ENCODE measurements at regions not wholly inside any gene's neighbourhood (a gene's known extent, or its start where the extent isn't known, plus 50 kb on each side); places are given as distances from the start of the nearest gene placed in this dataset.
"Not testable (repeated sequence)": the region's sequence is repeated elsewhere in the genome, so short reads cannot be mapped to it uniquely, and the experiment has no call there.

- DNase-seq, result no peak
Measured at GRCh38 chr5:96124589-96124988, 162.9 kb upstream of the ELL2 start.

DNA sequence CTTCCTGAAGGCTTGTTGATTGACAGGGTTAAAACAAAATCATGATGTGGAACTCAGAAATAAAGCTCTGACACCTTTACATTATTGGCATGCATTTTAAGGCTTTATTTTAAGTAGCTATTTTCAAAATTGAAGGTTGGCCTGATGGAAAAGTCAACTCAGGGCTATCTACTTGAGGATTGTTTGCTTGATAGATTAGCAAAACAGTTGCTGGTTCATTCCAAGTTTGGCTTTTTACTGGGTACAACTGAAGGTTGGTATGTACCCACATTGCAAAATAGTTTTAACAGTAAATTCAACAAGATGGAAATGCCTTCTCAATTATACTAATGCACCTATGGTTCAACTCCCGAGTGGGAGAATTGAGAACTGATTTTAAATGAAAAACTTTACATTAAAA lies 161.8 kb upstream of the ELL2 start:
- no peak for DNase-seq

- no peak for DNase-seq
Measured at GRCh38 chr5:96121364-96121763, 159.7 kb upstream of the ELL2 start.

- no peak for DNase-seq
Measured at GRCh38 chr5:96120120-96120519, 158.5 kb upstream of the ELL2 start.

DNA sequence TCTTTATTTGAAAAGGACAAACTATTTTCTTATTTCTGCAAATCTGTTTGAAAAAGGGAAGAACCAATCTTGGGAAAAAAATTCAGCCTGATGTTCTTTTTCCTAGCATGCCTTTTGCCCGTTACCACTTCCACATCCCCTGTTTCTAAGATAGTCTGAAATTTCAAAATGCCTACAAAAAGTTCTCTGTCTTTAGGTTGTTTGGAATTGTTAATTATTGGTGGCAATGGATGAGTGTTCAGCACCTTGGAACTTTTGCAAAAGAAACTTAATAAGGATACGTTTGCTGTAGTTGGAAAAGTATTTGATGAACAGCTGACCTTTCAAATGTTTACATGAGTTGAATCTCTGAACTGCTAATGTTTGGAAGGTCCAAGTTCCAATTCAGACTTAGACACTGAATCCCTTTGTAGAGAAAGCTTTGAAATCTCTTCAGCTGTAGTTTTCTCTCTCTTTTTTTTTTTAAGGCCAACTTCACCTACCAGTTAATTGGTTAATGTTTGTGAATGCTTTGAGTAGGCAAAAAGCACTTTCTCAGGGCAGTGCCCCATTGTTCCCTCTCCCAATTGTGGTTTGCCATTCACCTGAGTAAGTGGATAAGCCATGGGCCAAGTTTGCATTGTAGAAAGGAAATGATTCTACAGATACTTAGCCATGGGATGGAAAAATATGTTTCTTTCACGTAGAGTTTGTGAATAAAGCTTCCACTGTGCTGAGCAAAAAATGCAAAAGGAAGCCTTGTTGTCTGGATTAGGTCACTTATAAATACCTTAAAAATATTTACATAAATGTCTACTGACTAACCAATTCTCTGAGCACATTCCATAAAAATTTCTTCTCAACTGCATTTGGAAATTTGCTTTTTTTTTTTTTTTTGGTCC lies 156.4 kb upstream of the ELL2 start:
- DNase-seq, result no peak

DNA sequence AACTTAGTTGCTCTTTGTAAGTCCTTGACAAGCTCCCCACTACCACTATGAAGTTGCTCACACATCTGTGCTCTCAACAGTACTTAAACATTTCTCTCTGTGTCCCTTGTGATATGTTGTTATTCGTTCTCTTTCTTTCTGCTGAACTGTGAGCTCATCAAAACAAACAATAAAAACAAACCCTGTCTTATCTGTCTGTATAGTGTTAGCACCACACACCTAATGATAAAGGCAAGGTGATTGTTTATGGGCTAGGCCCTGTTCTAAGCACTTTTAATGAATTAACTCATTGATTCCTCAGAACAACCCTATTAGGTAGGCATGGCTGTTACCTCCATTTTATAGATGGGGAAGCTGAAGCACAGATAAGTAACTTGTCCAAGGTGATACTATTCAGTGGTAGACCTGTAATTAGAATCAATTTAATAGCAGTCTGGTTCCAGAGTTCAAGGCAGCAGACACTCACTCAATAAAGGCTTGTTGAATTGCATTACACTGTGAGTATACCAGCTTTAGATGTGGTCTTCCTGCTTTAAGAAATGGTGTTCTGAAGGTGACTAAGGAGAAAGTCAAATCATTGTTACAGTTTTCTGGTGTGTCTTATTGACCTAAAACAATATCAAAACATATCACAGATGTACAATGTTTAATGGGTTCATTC lies 153.6 kb upstream of the ELL2 start:
- no peak for DNase-seq

DNA sequence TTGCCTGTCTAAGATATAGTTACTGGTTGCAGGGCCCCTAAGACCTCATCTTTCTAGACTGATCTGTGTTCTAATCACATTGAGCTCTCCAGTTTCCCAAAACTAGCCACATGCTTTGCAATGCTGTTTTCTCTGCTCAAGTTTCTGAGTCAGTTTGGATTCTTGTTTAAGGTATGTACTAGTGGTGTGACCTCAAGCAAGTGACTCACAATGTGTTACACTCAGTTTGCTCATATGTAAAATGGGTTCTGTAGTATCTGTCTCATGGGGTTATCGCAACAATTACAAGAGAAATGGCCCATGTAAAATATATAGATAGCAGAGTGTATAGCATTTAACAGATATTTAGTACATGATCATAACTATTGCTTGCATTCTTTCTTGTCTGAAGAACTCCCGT lies 153.1 kb upstream of the ELL2 start:
- no peak for DNase-seq

DNA sequence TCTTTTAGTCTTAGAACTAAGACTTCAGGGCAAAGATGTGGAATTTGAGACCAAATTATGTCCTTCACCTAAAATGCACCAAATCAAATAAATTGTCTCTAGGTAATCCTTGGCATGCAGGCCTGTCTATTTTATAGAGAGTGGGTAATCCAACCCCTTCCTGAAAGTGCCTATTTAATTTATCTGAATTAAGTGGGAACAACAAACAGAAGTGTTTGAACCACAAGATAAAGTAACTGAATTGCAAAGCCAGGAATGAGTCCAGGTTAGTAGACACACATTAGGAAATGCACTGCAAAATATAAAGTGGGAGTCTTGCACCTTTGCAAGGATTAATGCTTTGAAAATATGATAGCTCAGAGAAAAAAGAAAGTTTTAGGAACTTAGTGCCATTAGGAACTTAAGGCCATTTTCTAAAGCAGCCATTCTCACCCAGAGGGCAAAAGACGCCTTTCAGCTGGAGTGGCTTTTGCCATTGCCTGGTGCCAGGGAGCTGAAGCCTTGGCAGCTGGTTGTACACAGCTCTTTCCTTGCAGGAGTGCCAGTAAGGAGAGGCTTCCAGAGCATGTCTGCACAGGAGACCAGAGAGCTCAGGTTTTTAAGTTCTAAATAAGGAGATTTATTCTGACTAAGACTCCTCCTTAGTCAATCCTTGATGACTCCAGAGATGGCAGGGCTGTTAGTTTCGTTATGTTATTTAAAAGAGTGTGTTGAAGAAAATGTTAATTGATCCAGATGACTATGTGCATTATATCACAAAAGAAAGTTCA lies 151.7 kb upstream of the ELL2 start:
- DNase-seq, result no peak

GRCh38 chr5:96112703-96113102 lies 151.1 kb upstream of the ELL2 start:
- no peak for DNase-seq

GRCh38 chr5:96112123-96112670 lies 150.5 kb upstream of the ELL2 start:
- no peak for DNase-seq

DNA sequence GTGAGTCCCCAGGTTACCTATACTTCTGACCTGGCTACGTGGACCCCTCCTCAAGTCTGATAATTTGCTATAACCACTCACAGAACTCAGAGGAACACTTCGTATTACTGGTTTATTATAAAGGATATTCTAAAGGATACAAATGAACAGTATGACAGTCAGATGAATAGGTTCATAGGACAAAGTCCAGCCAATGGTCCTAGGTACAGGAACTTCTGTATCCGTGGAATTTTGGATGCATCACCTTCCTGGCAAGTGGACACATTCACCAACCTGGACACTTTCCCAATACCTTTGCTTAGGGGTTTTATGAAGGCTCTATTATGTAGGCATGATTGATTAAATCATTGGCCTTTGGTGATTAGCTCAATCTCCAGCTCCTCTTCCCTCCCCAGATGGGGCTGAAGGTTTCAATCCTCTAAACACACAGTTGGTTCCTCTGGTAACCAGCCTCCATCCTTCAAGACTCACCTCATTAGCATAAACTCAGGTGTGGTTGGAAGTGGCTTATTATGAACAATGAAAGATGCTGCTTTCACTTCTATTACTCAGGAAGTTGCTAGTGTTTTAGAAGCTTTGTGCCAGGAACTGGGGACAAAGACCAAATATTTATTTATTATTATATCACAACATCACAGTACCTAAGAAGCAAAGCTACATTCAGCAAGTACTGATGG lies 149.6 kb upstream of the ELL2 start:
- no peak for DNase-seq

GRCh38 chr5:96110300-96110699 lies 148.6 kb upstream of the ELL2 start:
- DNase-seq, result no peak

- not testable (repeated sequence) for DNase-seq
Measured at GRCh38 chr5:96108629-96109028, 147.0 kb upstream of the ELL2 start.

DNA sequence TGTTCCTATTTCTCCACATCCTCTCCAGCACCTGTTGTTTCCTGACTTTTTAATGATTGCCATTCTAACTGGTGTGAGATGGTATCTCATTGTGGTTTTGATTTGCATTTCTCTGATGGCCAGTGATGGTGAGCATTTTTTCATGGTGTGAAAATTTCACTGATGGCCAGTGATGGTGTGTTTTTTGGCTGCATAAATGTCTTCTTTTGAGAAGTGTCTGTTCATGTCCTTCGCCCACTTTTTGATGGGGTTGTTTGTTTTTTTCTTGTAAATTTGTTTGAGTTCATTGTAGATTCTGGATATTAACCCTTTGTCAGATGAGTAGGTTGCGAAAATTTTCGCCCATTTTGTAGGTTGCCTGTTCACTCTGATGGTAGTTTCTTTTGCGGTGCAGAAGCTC lies 142.2 kb upstream of the ELL2 start:
- not testable (repeated sequence) for DNase-seq

DNA sequence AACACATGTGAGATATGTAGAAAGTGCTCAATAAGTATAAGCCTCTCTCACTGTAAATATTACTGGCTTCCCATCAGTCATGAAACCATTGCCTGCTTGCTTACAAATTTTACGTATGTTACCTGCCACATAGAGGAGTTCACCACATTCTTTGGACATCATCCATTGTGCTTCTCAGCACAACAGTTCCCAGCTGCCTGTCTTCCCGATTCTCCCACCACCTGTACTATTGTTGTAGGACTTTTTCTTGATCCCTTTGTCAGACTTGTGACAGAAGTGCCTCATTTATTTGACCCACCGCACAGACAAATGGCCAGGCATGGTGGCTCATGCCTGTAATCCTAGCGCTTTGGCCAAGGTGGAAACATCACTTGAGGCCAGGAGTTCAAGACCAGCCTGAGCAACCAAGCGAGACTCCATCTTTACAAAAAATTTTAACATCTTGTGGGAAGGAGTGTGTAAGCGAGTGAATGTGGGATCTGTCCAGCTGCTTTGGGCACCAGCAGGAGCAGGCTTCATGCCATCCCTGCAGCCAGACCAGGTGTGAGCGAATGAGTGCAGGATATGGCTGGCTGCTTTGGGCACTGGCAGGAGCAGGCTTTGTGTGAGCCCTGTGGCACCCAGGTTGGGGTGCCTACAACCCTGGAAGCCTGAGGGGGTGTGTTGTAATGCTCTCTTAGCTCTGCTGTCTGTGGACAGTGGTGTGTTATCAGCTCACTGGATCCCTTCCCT lies 139.9 kb upstream of the ELL2 start:
- DNase-seq, result no peak

- not testable (repeated sequence) for DNase-seq
Measured at GRCh38 chr5:96097488-96097887, 135.8 kb upstream of the ELL2 start.

DNA sequence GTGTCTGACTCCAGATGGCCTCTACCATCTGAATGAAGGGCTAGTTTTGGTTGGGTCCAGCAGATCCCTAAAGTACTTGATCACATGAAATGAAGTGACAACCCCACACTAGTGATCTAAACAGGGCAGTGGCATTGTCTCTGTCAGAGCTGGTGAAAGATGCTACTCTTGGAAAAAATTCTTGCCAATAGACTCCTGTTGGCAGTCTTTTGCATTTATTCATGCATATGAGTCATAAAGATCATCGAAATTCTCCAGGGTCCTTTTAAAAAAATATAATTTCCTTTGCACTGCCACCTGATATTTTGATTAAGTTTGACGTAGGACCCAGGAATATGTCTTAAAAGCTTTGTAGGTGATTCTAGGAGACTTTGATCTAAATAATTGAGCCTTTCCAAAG lies 135.1 kb upstream of the ELL2 start:
- DNase-seq, result no peak

- DNase-seq, result no peak
Measured at GRCh38 chr5:96094904-96095303, 133.3 kb upstream of the ELL2 start.

GRCh38 chr5:96093890-96094381 lies 132.3 kb upstream of the ELL2 start:
- no peak for DNase-seq

- no peak for DNase-seq
Measured at GRCh38 chr5:96093340-96093739, 131.7 kb upstream of the ELL2 start.

DNA sequence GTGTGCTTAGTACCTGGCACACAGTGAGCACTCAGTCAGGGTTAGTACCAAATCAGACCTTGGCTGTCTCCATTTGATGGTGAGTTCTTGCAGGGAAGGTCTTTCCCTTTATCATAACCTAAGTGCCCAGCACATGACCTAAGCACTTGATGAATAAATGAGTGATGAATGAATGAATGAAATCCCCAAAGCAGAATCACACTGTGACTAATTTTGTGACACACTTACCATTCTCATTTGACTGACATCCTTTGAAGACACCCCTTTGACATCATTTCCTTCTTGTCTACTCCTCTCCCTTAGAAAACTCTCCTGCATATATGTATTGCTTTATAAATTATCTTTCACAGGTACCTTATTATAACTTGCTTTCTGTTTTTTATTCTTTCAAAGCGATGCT lies 130.2 kb upstream of the ELL2 start:
- no peak for DNase-seq

GRCh38 chr5:96090215-96090614 lies 128.6 kb upstream of the ELL2 start:
- no peak for DNase-seq

All from NCI-H146 (cell line).